GM18511 (cell line): ENCODE measurements at regions not wholly inside any gene's neighbourhood (a gene's known extent, or its start where the extent isn't known, plus 50 kb on each side); places are given as distances from the start of the nearest gene placed in this dataset.
"Not testable (repeated sequence)": the region's sequence is repeated elsewhere in the genome, so short reads cannot be mapped to it uniquely, and the experiment has no call there.

ENCODE experiments used
- ATAC-seq: cut with Tn5 transposase; IDR thresholded peaks from one replicate; pipeline ENCODE4 v1.9.1; 2021; ENCODE audit warnings: mild to moderate bottlenecking, moderate library complexity; ENCODE audit not compliant: unreplicated experiment

GRCh38 chr4:28007693-28008092 is 1147.1 kb downstream of the STIM2 start:
- ATAC-seq: no peak

GRCh38 chr4:28009541-28009940 is 1148.9 kb downstream of the STIM2 start:
- no peak for ATAC-seq

- no peak for ATAC-seq
Measured at GRCh38 chr4:28010577-28011240, 1150.1 kb downstream of the STIM2 start.

- ATAC-seq: no peak
Measured at GRCh38 chr4:28014469-28014868, 1153.8 kb downstream of the STIM2 start.

- ATAC-seq: no peak
Measured at GRCh38 chr4:28015996-28016395, 1155.4 kb downstream of the STIM2 start.

- not testable (repeated sequence) for ATAC-seq
Measured at GRCh38 chr4:28038253-28038652, 1177.6 kb downstream of the STIM2 start.

- ATAC-seq: no peak
Measured at GRCh38 chr4:28062562-28062961, 1201.9 kb downstream of the STIM2 start.

- no peak for ATAC-seq
Measured at GRCh38 chr4:28073860-28074555, 1213.4 kb downstream of the STIM2 start.

- no peak for ATAC-seq
Measured at GRCh38 chr4:28075401-28075956, 1214.8 kb downstream of the STIM2 start.

GRCh38 chr4:28077203-28077602 is 1216.6 kb downstream of the STIM2 start:
- ATAC-seq: not testable (repeated sequence)

GRCh38 chr4:28082686-28083390 is 1222.2 kb downstream of the STIM2 start:
- no peak for ATAC-seq

- no peak for ATAC-seq
Measured at GRCh38 chr4:28092610-28093009, 1232.0 kb downstream of the STIM2 start.

- no peak for ATAC-seq
Measured at GRCh38 chr4:28093071-28093470, 1232.4 kb downstream of the STIM2 start.

- no peak for ATAC-seq
Measured at GRCh38 chr4:28101583-28101982, 1240.9 kb downstream of the STIM2 start.

- no peak for ATAC-seq
Measured at GRCh38 chr4:28105271-28105859, 1244.7 kb downstream of the STIM2 start.

GRCh38 chr4:28106155-28106554 is 1245.5 kb downstream of the STIM2 start:
- no peak for ATAC-seq

GRCh38 chr4:28109801-28110200 is 1249.2 kb downstream of the STIM2 start:
- no peak for ATAC-seq

- not testable (repeated sequence) for ATAC-seq
Measured at GRCh38 chr4:28112691-28113335, 1252.2 kb downstream of the STIM2 start.

GRCh38 chr4:28113586-28113985 is 1252.9 kb downstream of the STIM2 start:
- not testable (repeated sequence) for ATAC-seq

GRCh38 chr4:28116526-28117083 is 1256.0 kb downstream of the STIM2 start:
- not testable (repeated sequence) for ATAC-seq
